ENCODE measurements at regions not wholly inside any gene's neighbourhood (a gene's known extent, or its start where the extent isn't known, plus 50 kb on each side); places are given as distances from the start of the nearest gene placed in this dataset.

GRCh38 chr17:53909802-53910201 lies 87.1 kb downstream of the KIF2B start:
- Histone ChIP-seq H3K27ac (ENCODE audit: extremely low read length, insufficient read depth, low read length) (no peak overlapping the region), H3K9ac (ENCODE audit: insufficient read depth, low read depth, low read length) (no peak overlapping the region), H3K4me3 (replicated peaks in 1 of 3; ENCODE audit: insufficient read depth in 1 of 3, low read depth in 2 of 3, low read length in 3 of 3) (no peak overlapping the region), H2AFZ (ENCODE audit: low read length) (no peak overlapping the region), H4K20me1 (ENCODE audit: insufficient read depth, low read length) (no peaks in the 10 kb centered on the region), H3K36me3 (replicated peaks in 1 of 2; ENCODE audit: control insufficient read depth in 1 of 2, insufficient read depth in 2 of 2, low read length in 2 of 2) (no peaks in the 10 kb centered on the region), H3K4me2 (ENCODE audit: low read depth, low read length) (no peak overlapping the region), H3K9me3 (ENCODE audit: low read length) (no peaks in the 10 kb centered on the region), H3K79me2 (ENCODE audit: insufficient read depth, low read length) (no peaks in the 10 kb centered on the region), H3K4me1 (ENCODE audit: insufficient read depth, low read length) (0 out of 2 replicates have a peak, but pooled peaks cover 8% of the 10 kb centered on the region), H3K27me3 (ENCODE audit: control insufficient read depth in 1 of 2, insufficient read depth in 2 of 2, low read length in 2 of 2) (no peaks in the 10 kb centered on the region)
- WGBS (ENCODE audit: low lambda C conversion rate), result 10% methylated on average over 3 of the region's 3 CpGs
- CTCF ChIA-PET (ENCODE audit: low intra/inter-chr PET ratio, low total read pairs), result no interaction called here
- BruUV-seq (replicated peaks), result no TSS peak
- in situ Hi-C loops (cut with HindIII; ENCODE audit: extremely low pct_ligation_motif_present, low pct_unique_long_range_greater_than_20kb) (no loop called here), intact Hi-C loops (cut with micrococcal nuclease; ENCODE audit: unreplicated experiment) (no loop called here)
- ATAC-seq (no peak), DNase-seq (ENCODE audit: low spot score) (no peak), FAIRE-seq (no peak)
- no peak for TF ChIP-seq ZNF124 (CRISPR knock-in tag; IDR thresholded peaks at IDR 0.05)
- TF ChIP-seq PREB (CRISPR knock-in tag; IDR thresholded peaks at IDR 0.05), result no peak
- TF ChIP-seq IKZF1 (IDR thresholded peaks at IDR 0.05), result no peak
- no peak for TF ChIP-seq MTERF4 (CRISPR knock-in tag; IDR thresholded peaks at IDR 0.05)
- TF ChIP-seq, protein P1, sequence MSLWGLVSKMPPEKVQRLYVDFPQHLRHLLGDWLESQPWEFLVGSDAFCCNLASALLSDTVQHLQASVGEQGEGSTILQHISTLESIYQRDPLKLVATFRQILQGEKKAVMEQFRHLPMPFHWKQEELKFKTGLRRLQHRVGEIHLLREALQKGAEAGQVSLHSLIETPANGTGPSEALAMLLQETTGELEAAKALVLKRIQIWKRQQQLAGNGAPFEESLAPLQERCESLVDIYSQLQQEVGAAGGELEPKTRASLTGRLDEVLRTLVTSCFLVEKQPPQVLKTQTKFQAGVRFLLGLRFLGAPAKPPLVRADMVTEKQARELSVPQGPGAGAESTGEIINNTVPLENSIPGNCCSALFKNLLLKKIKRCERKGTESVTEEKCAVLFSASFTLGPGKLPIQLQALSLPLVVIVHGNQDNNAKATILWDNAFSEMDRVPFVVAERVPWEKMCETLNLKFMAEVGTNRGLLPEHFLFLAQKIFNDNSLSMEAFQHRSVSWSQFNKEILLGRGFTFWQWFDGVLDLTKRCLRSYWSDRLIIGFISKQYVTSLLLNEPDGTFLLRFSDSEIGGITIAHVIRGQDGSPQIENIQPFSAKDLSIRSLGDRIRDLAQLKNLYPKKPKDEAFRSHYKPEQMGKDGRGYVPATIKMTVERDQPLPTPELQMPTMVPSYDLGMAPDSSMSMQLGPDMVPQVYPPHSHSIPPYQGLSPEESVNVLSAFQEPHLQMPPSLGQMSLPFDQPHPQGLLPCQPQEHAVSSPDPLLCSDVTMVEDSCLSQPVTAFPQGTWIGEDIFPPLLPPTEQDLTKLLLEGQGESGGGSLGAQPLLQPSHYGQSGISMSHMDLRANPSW (CRISPR knock-in tag; IDR thresholded peaks at IDR 0.05; ENCODE audit: borderline replicate concordance), result no peak
- no peak for TF ChIP-seq ZSCAN20 (CRISPR knock-in tag; IDR thresholded peaks at IDR 0.05; ENCODE audit: borderline replicate concordance)
- no peak for TF ChIP-seq ZNF501 (CRISPR knock-in tag; IDR thresholded peaks at IDR 0.05)
- no peak for TF ChIP-seq ZNF263 (CRISPR knock-in tag; IDR thresholded peaks at IDR 0.05)
- no peak for TF ChIP-seq BHLHE40 (IDR thresholded peaks at IDR 0.05; ENCODE audit: low read length)
- no peak for TF ChIP-seq ZNF503 (CRISPR knock-in tag; IDR thresholded peaks at IDR 0.05)
- no peak for TF ChIP-seq ZNF317 (CRISPR knock-in tag; IDR thresholded peaks at IDR 0.05)
- TF ChIP-seq ZBTB7A (CRISPR knock-in tag; IDR thresholded peaks at IDR 0.05), result no peak
- TF ChIP-seq, protein P2, sequence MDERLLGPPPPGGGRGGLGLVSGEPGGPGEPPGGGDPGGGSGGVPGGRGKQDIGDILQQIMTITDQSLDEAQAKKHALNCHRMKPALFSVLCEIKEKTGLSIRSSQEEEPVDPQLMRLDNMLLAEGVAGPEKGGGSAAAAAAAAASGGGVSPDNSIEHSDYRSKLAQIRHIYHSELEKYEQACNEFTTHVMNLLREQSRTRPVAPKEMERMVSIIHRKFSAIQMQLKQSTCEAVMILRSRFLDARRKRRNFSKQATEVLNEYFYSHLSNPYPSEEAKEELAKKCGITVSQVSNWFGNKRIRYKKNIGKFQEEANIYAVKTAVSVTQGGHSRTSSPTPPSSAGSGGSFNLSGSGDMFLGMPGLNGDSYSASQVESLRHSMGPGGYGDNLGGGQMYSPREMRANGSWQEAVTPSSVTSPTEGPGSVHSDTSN (CRISPR knock-in tag; IDR thresholded peaks at IDR 0.05), result no peak
- TF ChIP-seq JUND (CRISPR knock-in tag; IDR thresholded peaks at IDR 0.05), result no peak
- TF ChIP-seq DNMT3B (CRISPR knock-in tag; conservative IDR thresholded peaks at IDR 0.05), result no peak
- no peak for TF ChIP-seq ZNF274 (CRISPR knock-in tag; IDR thresholded peaks at IDR 0.05)
- POLR2A ChIA-PET, result no interaction called here
